HCT116 (cell line): ENCODE measurements at regions not wholly inside any gene's neighbourhood (a gene's known extent, or its start where the extent isn't known, plus 50 kb on each side); places are given as distances from the start of the nearest gene placed in this dataset.

Source experiments
- ATAC-seq: fragments of 200-7000 bp; cut with Tn5 transposase; 2 replicates; pipeline ENCODE4 v1.9.1; 2020; ENCODE audit warnings: mild to moderate bottlenecking, moderate library complexity
- BruUV-seq: library from RNA; stranded (reverse); fragments of 400-500 nt; replicated peaks from 2 replicates; lab custom pipeline; 2021; lab: Mats Ljungman, UMichigan
- CTCF ChIA-PET: fragments of 300-600 bp; sonication (Branson Sonifier 250); formaldehyde crosslinking; loops from one replicate; lab custom pipeline; 2021; ENCODE audit warnings: antibody characterized with exemption; lab: Charles Lee
- POLR2A ChIA-PET: fragments of 300-600, 350-600 bp; sonication (Branson Sonifier 250); formaldehyde crosslinking; loops from one replicate; lab custom pipeline; 2021; ENCODE audit warnings: antibody characterized with exemption; lab: Charles Lee
- RAD21 ChIA-PET, 2 experiments: fragments of 300-600 bp; sonication (Branson Sonifier 250); formaldehyde crosslinking; loops; one replicate each; lab custom pipeline; 2023; ENCODE audit warnings: low total read pairs in 2 of 2; ENCODE audit not compliant: uncharacterized antibody in 2 of 2, unreplicated experiment in 2 of 2, low non-redundant PET in 1 of 2; lab: Charles Lee
- DNase-seq: peaks from one replicate; pipeline ENCODE4 v3.0.0-alpha.2; 2010; ENCODE audit warnings: low read depth, low spot score
- H2AFZ ChIP-seq: fragments of 200-600 bp; shearing (Covaris generic), sonication (generic); 2 replicates; pipeline ENCODE4 v1.6.1; 2017; ENCODE audit warnings: low read depth, mixed run types, mixed read lengths, antibody characterized with exemption, low read length; ENCODE audit not compliant: poor library complexity, severe bottlenecking
- H3K27ac ChIP-seq: 2 replicates; pipeline ENCODE4 v1.5.1; 2012; ENCODE audit warnings: low read depth, low read length
- H3K27me3 ChIP-seq: fragments of 200-600 bp; sonication (generic); 2 replicates; pipeline ENCODE4 v1.6.1; 2016; ENCODE audit warnings: mixed run types, low read length, mixed read lengths; ENCODE audit not compliant: insufficient read depth
- H3K36me3 ChIP-seq, 2 experiments: fragments of 200-500 bp in 1 of 2; fragments of 200-600 bp in 1 of 2; sonication (Bioruptor generic) in 1 of 2; sonication (generic) in 1 of 2; 2 replicates each; pipeline versions ENCODE4 v1.5.1 to v1.6.1; 2014 to 2016; ENCODE audit warnings: low read length in 2 of 2, inconsistent platforms in 1 of 2, mixed read lengths in 1 of 2, mixed run types in 1 of 2; ENCODE audit not compliant: insufficient read depth in 2 of 2, control insufficient read depth in 1 of 2
- H3K4me1 ChIP-seq, 2 experiments: fragments of 200-600 bp in 1 of 2; sonication (generic) in 1 of 2; 2 replicates each; pipeline versions ENCODE4 v1.5.1 to v1.6.1; 2012 to 2017; ENCODE audit warnings: low read length in 2 of 2, inconsistent platforms in 1 of 2, mild to moderate bottlenecking in 1 of 2, mixed read lengths in 1 of 2, mixed run types in 1 of 2, moderate library complexity in 1 of 2; ENCODE audit not compliant: insufficient read depth in 2 of 2, control insufficient read depth in 1 of 2
- H3K4me2 ChIP-seq: fragments of 200-600 bp; sonication (generic); 2 replicates; pipeline ENCODE4 v1.6.1; 2017; ENCODE audit warnings: mixed run types, low read length, mixed read lengths
- H3K4me3 ChIP-seq, 2 experiments: fragments of 200-600 bp in 1 of 2; sonication (generic) in 1 of 2; replicated peaks in 1 of 2; 2 replicates each; pipeline ENCODE4 v1.5.1; 2011 to 2016; ENCODE audit warnings: low read length in 2 of 2, control low read depth in 1 of 2, low read depth in 1 of 2, mild to moderate bottlenecking in 1 of 2, mixed read lengths in 1 of 2, mixed run types in 1 of 2
- H3K79me2 ChIP-seq: fragments of 200-600 bp; sonication (generic); 2 replicates; pipeline ENCODE4 v1.6.1; 2017; ENCODE audit warnings: mild to moderate bottlenecking, mixed run types, low read length, moderate library complexity, mixed read lengths; ENCODE audit not compliant: insufficient read depth
- H3K9ac ChIP-seq: fragments of 200-600 bp; sonication (generic); 2 replicates; pipeline ENCODE4 v1.6.1; 2016; ENCODE audit warnings: low read length, mixed read lengths
- H3K9me2 ChIP-seq: fragments of 200-600 bp; sonication (generic), shearing (Covaris generic); 2 replicates; pipeline ENCODE4 v1.6.1; 2017; ENCODE audit warnings: mixed run types, mild to moderate bottlenecking, moderate library complexity; ENCODE audit not compliant: insufficient read depth
- H3K9me3 ChIP-seq, 2 experiments: fragments of 200-500 bp in 1 of 2; fragments of 200-600 bp in 1 of 2; sonication (Bioruptor generic) in 1 of 2; sonication (generic) in 1 of 2; 2 replicates each; pipeline ENCODE4 v1.6.1; 2014 to 2017; ENCODE audit warnings: low read length in 2 of 2, mixed read lengths in 2 of 2, inconsistent platforms in 1 of 2, low read depth in 1 of 2, mild to moderate bottlenecking in 1 of 2, mixed run types in 1 of 2, moderate library complexity in 1 of 2; ENCODE audit not compliant: control insufficient read depth in 1 of 2, insufficient read depth in 1 of 2
- H4K20me1 ChIP-seq: fragments of 200-600 bp; sonication (generic), shearing (Covaris generic); 2 replicates; pipeline ENCODE4 v1.6.1; 2017; ENCODE audit warnings: mixed run types, mild to moderate bottlenecking, moderate library complexity; ENCODE audit not compliant: insufficient read depth
- EGR1 ChIP-seq: IDR thresholded peaks from 2 replicates; pipeline ENCODE4 v1.6.1; 2012; ENCODE audit warnings: low read depth
- ELF1 ChIP-seq: IDR thresholded peaks from 2 replicates; pipeline ENCODE4 v1.6.1; 2012; ENCODE audit warnings: low read depth, borderline replicate concordance
- EZH2 ChIP-seq: fragments of 200-600 bp; sonication (generic); IDR thresholded peaks from 2 replicates; pipeline ENCODE4 v1.6.1; 2017; ENCODE audit warnings: antibody characterized with exemption, mixed run types
- EZH2phosphoT487 ChIP-seq: fragments of 200-600 bp; IDR thresholded peaks from 2 replicates; pipeline ENCODE4 v1.6.1; 2018; ENCODE audit warnings: antibody characterized with exemption, borderline replicate concordance
- FOSL1 ChIP-seq: IDR thresholded peaks from 2 replicates; pipeline ENCODE4 v1.6.1; 2012; ENCODE audit warnings: low read depth
- RAD21 ChIP-seq: IDR thresholded peaks from 2 replicates; pipeline ENCODE4 v1.6.1; 2012; ENCODE audit warnings: low read depth, mild to moderate bottlenecking
- SP1 ChIP-seq: IDR thresholded peaks from 2 replicates; pipeline ENCODE4 v1.6.1; 2012; ENCODE audit warnings: low read depth
- TCF7L2 ChIP-seq: IDR thresholded peaks from 2 replicates; pipeline ENCODE4 v1.7.0; 2011; ENCODE audit warnings: borderline replicate concordance, inconsistent platforms; ENCODE audit not compliant: insufficient read depth, insufficient read length; ENCODE audit errors: extremely low read depth
- YY1 ChIP-seq: IDR thresholded peaks from 2 replicates; pipeline ENCODE4 v1.6.1; 2011; ENCODE audit warnings: low read length, low read depth, moderate library complexity, mild to moderate bottlenecking; ENCODE audit not compliant: insufficient replicate concordance; ENCODE audit errors: extremely low read depth
- intact Hi-C: fragments of 100-400 bp; cut with micrococcal nuclease; formaldehyde crosslinking; loops from 2 replicates; pipeline ENCODE4 v1.10.0; 2022
- TF ChIP-seq, protein P1 (sequence below), 3 experiments: fragments of 200-600 bp in 1 of 3; sonication (generic) in 1 of 3; IDR thresholded peaks in 2 of 3; conservative IDR thresholded peaks in 1 of 3; 2 replicates each; pipeline ENCODE4 v1.5.1; 2012 to 2017; ENCODE audit warnings: low read depth in 2 of 3, low read length in 2 of 3, antibody characterized with exemption in 1 of 3, borderline replicate concordance in 1 of 3, control low read depth in 1 of 3, mild to moderate bottlenecking in 1 of 3, mixed read lengths in 1 of 3, mixed run types in 1 of 3, moderate library complexity in 1 of 3; ENCODE audit not compliant: insufficient read depth in 1 of 3
- TF ChIP-seq, protein P2 (sequence below): IDR thresholded peaks from 2 replicates; pipeline ENCODE4 v1.6.1; 2011; ENCODE audit warnings: mild to moderate bottlenecking, low read length, moderate library complexity; ENCODE audit not compliant: insufficient replicate concordance; ENCODE audit errors: extremely low read depth

DNA sequence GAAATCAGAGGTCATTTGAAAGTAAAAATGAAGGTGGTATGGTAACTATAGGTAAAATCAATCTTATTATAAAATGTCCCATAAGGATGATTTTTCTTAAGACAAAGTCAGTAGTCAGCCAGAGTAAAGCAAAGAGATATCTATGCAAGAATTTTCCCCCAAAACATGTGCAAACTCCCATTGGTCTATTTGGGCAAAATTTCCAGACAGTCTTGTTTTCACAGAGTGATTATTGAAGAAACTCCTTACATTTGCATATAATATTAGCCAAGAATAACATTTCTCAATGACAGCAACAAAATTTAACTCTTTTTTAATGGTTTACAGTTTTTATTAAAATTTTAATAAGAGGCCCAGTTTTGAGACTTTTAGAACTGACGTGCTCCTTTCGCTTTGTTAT lies 406.1 kb upstream of the GRAMD2B start:
- CTCF ChIA-PET: no interaction called here
- H3K4me3 ChIP-seq: no peak overlapping the region
- intact Hi-C loops: no loop called here
- ATAC-seq (no peak), DNase-seq (no peak)
- H3K4me1 ChIP-seq: no peaks in the 10 kb centered on the region
- BruUV-seq: no TSS peak
- H4K20me1 ChIP-seq: no peaks in the 10 kb centered on the region
- H2AFZ ChIP-seq: no peak overlapping the region
- no peak overlapping the region for H3K9ac ChIP-seq
- no peaks in the 10 kb centered on the region for H3K36me3 ChIP-seq
- H3K27me3 ChIP-seq: no peaks in the 10 kb centered on the region
- RAD21 ChIA-PET: no interaction called here
- no peaks in the 10 kb centered on the region for H3K9me2 ChIP-seq
- TF ChIP-seq, protein P1, sequence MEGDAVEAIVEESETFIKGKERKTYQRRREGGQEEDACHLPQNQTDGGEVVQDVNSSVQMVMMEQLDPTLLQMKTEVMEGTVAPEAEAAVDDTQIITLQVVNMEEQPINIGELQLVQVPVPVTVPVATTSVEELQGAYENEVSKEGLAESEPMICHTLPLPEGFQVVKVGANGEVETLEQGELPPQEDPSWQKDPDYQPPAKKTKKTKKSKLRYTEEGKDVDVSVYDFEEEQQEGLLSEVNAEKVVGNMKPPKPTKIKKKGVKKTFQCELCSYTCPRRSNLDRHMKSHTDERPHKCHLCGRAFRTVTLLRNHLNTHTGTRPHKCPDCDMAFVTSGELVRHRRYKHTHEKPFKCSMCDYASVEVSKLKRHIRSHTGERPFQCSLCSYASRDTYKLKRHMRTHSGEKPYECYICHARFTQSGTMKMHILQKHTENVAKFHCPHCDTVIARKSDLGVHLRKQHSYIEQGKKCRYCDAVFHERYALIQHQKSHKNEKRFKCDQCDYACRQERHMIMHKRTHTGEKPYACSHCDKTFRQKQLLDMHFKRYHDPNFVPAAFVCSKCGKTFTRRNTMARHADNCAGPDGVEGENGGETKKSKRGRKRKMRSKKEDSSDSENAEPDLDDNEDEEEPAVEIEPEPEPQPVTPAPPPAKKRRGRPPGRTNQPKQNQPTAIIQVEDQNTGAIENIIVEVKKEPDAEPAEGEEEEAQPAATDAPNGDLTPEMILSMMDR (IDR thresholded peaks at IDR 0.05 in 2 of 3, conservative IDR thresholded peaks at IDR 0.05 in 1 of 3; ENCODE audit: borderline replicate concordance in 1 of 3, insufficient read depth in 1 of 3, low read depth in 2 of 3, low read length in 2 of 3): no peak
- TF ChIP-seq EZH2 (no peak), EZH2phosphoT487 (no peak), EGR1 (no peak), FOSL1 (no peak), ELF1 (no peak), RAD21 (no peak), SP1 (no peak), YY1 (no peak), TCF7L2 (no peak)
- TF ChIP-seq, protein P2, sequence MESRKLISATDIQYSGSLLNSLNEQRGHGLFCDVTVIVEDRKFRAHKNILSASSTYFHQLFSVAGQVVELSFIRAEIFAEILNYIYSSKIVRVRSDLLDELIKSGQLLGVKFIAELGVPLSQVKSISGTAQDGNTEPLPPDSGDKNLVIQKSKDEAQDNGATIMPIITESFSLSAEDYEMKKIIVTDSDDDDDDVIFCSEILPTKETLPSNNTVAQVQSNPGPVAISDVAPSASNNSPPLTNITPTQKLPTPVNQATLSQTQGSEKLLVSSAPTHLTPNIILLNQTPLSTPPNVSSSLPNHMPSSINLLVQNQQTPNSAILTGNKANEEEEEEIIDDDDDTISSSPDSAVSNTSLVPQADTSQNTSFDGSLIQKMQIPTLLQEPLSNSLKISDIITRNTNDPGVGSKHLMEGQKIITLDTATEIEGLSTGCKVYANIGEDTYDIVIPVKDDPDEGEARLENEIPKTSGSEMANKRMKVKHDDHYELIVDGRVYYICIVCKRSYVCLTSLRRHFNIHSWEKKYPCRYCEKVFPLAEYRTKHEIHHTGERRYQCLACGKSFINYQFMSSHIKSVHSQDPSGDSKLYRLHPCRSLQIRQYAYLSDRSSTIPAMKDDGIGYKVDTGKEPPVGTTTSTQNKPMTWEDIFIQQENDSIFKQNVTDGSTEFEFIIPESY: no peak
- no peak overlapping the region for H3K4me2 ChIP-seq
- H3K9me3 ChIP-seq: no peaks in the 10 kb centered on the region
- no peak overlapping the region for H3K27ac ChIP-seq
- POLR2A ChIA-PET: no interaction called here
- no peaks in the 10 kb centered on the region for H3K79me2 ChIP-seq
